ENCODE measurements at regions not wholly inside any gene's neighbourhood (a gene's known extent, or its start where the extent isn't known, plus 50 kb on each side); places are given as distances from the start of the nearest gene placed in this dataset.

GRCh38 chr6:16836144-16836981, 75.1 kb upstream of the ATXN1 start:
- Mint-ChIP-seq H3K27me3 (ENCODE audit: insufficient read depth) (0 out of 2 replicates have a peak, but pooled peaks cover 3% of the 10 kb centered on the region), H3K9me3 (no peaks in the 10 kb centered on the region), H3K4me1 (ENCODE audit: low read depth) (peaks cover 38% of the 10 kb centered on the region), H3K4me3 (peak overlapping the region; percentile 88), H3K27ac (peak overlapping the region; percentile 90), H3K36me3 (ENCODE audit: low read depth) (no peaks in the 10 kb centered on the region)
- TF ChIP-seq CTCF (IDR thresholded peaks at IDR 0.05), result no peak
- DNase-seq, result no peak

DNA sequence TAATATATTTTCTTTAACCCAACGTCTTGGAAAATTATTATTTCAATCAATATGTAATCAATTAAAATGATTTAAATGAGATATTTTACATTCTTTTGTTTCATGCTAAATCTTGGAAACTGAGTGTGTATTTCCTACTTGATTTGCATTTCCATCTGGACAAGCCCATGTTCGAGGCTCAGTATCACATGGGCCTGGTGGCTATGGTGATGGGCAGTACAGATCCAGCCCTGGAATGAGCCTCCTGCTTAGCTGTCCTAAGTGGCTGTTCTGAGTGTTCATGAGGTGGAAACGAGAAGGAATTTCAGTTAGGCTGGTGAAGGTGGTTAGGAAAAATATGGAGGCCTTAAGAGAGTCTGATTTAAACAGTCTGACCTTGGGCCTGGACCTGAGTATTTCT, 73.0 kb upstream of the ATXN1 start:
- no peak overlapping the region for H3K27ac Mint-ChIP-seq
- H3K36me3 Mint-ChIP-seq (ENCODE audit: low read depth), result no peaks in the 10 kb centered on the region
- peaks cover 21% of the 10 kb centered on the region for H3K4me1 Mint-ChIP-seq (ENCODE audit: low read depth)
- no peak for DNase-seq
- peaks cover 5% of the 10 kb centered on the region; the same call in 1 of the 2 replicates for H3K27me3 Mint-ChIP-seq (ENCODE audit: insufficient read depth)
- no peak overlapping the region for H3K4me3 Mint-ChIP-seq
- TF ChIP-seq CTCF (IDR thresholded peaks at IDR 0.05), result no peak
- H3K9me3 Mint-ChIP-seq, result no peaks in the 10 kb centered on the region

GRCh38 chr6:16832721-16833120, 71.5 kb upstream of the ATXN1 start:
- peaks cover 5% of the 10 kb centered on the region; the same call in 1 of the 2 replicates for H3K27me3 Mint-ChIP-seq (ENCODE audit: insufficient read depth)
- no peak overlapping the region for H3K27ac Mint-ChIP-seq
- no peaks in the 10 kb centered on the region for H3K9me3 Mint-ChIP-seq
- no peak for DNase-seq
- H3K4me1 Mint-ChIP-seq (ENCODE audit: low read depth), result peaks cover 21% of the 10 kb centered on the region
- TF ChIP-seq CTCF (IDR thresholded peaks at IDR 0.05), result no peak
- no peak overlapping the region for H3K4me3 Mint-ChIP-seq
- H3K36me3 Mint-ChIP-seq (ENCODE audit: low read depth), result no peaks in the 10 kb centered on the region

DNA sequence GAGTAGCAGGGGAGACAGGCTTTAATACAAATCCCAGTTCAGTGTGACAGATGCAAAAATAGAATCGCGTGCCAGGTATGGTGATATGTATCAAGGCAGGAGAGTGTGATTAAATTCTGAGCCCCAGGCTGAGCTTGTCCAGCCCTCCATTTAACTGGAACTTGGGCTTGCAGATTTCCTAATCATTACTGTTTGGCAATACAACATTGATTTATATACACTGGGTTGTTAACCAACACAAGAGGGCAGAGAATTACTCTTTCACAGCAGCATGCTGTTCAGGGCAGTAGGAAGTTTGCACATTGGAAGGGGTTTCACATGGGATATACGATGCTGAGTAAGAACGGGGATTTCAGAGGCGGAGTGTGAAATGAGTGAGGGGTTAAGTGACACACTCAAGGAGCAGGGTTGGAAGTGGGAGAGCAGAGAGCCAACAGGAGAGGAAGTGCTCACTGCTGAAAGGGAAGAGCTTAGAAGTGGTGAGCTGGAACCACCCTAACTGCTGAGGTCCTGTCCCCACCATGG, 70.8 kb upstream of the ATXN1 start:
- Mint-ChIP-seq H3K27me3 (ENCODE audit: insufficient read depth) (peaks cover 5% of the 10 kb centered on the region; the same call in 1 of the 2 replicates), H3K36me3 (ENCODE audit: low read depth) (no peaks in the 10 kb centered on the region), H3K4me3 (no peak overlapping the region), H3K27ac (no peak overlapping the region), H3K4me1 (ENCODE audit: low read depth) (peaks cover 14% of the 10 kb centered on the region), H3K9me3 (no peaks in the 10 kb centered on the region)
- no peak for TF ChIP-seq CTCF (IDR thresholded peaks at IDR 0.05)
- no peak for DNase-seq

- Mint-ChIP-seq H3K9me3 (no peaks in the 10 kb centered on the region), H3K4me1 (ENCODE audit: low read depth) (peaks cover 5% of the 10 kb centered on the region), H3K4me3 (no peak overlapping the region), H3K27ac (no peak overlapping the region), H3K36me3 (ENCODE audit: low read depth) (no peaks in the 10 kb centered on the region), H3K27me3 (ENCODE audit: insufficient read depth) (peaks cover 5% of the 10 kb centered on the region; the same call in 1 of the 2 replicates)
- DNase-seq, result no peak
- no peak for TF ChIP-seq CTCF (IDR thresholded peaks at IDR 0.05)
Measured at GRCh38 chr6:16831136-16831535, 69.9 kb upstream of the ATXN1 start.
